Muscle of back (tissue), 3 donors: ENCODE measurements at regions not wholly inside any gene's neighbourhood (a gene's known extent, or its start where the extent isn't known, plus 50 kb on each side); places are given as distances from the start of the nearest gene placed in this dataset.
"Not testable (repeated sequence)": the region's sequence is repeated elsewhere in the genome, so short reads cannot be mapped to it uniquely, and the experiment has no call there.

ENCODE experiments used
- DNase-seq, 3 donors: peaks; one replicate each; pipeline versions ENCODE4 v3.0.0 to v3.0.0-alpha.2; 2013

GRCh38 chr4:103307453-103308247, 109.5 kb upstream of the CENPE start:
- peak in 1 of 3 donors; percentile 16 for DNase-seq

- DNase-seq = peak; percentile 8 to 64 (median 19)
Measured at GRCh38 chr4:103306870-103307375, 108.8 kb upstream of the CENPE start.

DNA sequence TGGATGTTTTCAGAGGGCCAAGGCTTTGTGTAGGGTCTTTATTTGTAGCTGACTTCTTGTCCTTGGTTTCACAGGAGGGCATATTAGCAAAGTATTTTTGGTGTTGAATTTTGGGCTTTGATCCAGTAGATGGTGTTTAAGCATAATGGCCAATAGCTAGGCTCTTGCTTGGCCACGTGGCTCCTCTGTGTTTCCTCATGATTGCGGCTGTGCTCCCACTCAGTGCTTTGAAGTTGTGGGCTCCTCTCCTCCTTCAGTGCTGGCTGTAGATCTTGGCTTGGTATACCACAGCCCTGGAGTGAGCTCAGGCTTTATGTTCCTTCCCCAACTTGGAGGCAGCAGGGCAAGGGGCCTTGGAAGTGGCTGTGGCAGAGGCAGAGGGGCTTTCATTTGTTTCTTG, 107.2 kb upstream of the CENPE start:
- DNase-seq = no peak

- DNase-seq = no peak
Measured at GRCh38 chr4:103303011-103303410, 104.9 kb upstream of the CENPE start.

GRCh38 chr4:103292959-103293358, 94.8 kb upstream of the CENPE start:
- DNase-seq = no peak

DNA sequence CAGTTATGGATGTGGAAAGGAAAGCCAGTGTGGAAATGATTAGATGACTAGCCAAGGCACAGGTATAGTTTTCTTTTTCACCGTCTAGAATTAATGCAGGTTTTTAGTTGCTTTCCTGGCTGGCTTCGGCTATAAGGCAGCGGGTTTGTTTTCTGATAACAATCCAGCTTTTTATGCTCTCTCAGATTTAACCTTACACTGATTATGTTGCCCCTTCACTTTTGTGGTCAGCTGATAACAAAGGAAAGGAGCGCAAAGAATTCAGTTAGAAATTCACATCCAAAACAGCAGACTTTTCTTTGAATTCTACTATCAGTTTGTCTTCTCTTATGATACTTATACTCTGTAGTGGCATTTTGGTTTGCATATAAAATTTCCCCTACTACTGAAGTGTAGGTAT, 94.2 kb upstream of the CENPE start:
- DNase-seq = no peak

DNA sequence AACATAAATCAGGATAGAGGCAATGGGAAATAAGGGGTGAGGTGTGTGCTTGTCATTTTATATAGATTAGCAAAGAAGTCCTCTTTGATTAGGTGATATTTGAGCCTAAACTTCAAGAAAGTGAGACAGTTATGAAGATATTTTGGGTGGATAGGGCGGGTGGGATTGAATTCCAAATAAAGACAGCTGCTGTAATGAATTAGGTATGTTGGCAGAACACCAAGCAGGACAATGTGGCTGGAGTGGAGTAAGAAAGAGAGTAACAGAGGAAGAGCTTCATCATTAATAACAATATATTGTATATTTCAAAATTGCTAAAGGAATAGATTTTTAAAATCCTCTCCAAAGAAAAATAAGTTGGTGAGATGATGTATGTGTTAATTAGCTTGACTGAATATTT, 91.0 kb upstream of the CENPE start:
- DNase-seq = peak in 2 of 3 donors; percentile 18 to 23

DNA sequence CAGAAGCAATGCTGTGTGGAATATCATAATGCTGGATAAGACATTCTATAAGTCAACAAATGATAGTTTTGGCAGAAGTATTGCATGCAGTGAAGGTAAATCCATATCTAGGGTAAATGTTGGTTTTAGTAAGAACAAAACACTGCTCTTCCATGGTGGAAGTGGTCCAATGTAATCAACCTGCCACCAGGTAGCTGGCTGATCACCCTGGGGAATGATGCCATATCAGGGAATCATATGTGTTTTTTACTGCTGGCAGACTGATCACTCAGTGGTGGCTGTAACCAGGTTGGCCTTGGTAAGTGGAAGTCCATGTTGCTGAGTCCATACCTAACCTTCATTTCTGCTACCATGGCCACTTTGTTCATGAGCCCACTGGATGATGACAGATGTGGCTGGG, 74.0 kb upstream of the CENPE start:
- DNase-seq = no peak

DNA sequence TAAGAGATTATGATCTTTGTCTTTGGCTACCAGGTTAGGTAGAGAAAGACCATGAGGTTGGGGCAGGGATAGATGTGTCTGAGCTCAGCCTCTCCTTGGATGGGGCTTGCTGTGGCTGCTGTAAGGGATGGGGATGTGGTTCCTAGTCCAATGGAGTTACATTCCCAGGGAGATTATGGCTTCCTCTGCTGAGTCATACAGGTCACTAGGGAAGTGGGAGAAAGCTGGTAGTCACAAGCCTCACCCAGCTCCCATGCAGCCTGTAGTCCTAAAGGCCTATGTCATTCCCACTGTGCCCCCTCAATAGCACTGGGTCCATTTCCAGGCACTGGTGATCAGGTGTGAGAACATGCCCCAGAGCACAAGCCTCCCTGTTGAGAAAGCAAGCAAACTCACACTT, 70.6 kb upstream of the CENPE start:
- DNase-seq = no peak

DNA sequence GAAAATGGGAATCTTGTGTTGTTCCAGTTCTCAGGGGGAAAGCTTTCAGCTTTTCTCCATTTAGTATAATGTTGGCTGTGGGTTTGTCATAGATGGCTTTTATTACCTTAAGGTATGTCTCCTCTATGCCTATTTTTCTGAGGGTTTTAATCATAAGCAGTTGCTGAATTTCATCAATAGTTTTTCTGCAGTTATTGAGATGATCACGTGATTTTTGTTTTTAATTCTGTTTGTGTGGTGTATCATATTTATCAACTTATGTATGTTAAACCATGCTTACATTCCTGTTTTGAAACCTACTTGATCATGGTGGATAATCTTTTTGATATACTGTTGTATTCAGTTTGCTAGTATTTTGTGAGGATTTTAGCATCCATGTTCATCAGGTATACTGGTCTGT, 66.8 kb upstream of the CENPE start:
- no peak for DNase-seq

DNA sequence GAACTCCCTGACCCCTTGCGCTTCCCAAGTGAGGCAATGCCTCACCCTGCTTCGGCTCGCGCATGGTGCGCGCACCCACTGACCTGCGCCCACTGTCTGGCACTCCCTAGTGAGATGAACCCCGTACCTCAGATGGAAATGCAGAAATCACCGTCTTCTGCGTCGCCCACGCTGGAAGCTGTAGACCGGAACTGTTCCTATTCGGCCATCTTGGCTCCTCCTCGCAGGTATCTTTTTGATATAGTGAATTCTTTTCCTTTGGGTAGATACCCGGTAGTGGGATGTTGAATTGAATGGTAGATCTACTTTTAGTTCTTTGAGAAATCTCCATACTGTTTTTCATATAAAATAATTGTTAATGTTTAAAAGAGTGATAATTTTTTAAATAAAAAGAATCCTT, 57.9 kb upstream of the CENPE start:
- not testable (repeated sequence) for DNase-seq
